HL-60 (cell line): ENCODE measurements at regions not wholly inside any gene's neighbourhood (a gene's known extent, or its start where the extent isn't known, plus 50 kb on each side); places are given as distances from the start of the nearest gene placed in this dataset.
"Not testable (repeated sequence)": the region's sequence is repeated elsewhere in the genome, so short reads cannot be mapped to it uniquely, and the experiment has no call there.

ENCODE experiments used
- DNase-seq, 2 experiments: peaks; one replicate each; pipeline ENCODE4 v3.0.0-alpha.2; 2010 to 2020; ENCODE audit warnings: low read depth in 1 of 2, low spot score in 1 of 2
- H3K27ac ChIP-seq: fragments of 250-450 bp; sonication (Bioruptor Pico); replicated peaks from 2 replicates; pipeline ENCODE4 v1.5.1; 2020; ENCODE audit warnings: mild to moderate bottlenecking, moderate library complexity
- H3K27me3 ChIP-seq: fragments of 250-450 bp; sonication (Bioruptor Pico); 2 replicates; pipeline ENCODE4 v1.5.1; 2021; ENCODE audit warnings: mild to moderate bottlenecking, moderate library complexity; ENCODE audit not compliant: insufficient read depth, poor library complexity, severe bottlenecking
- H3K4me3 ChIP-seq: replicated peaks from 2 replicates; pipeline ENCODE4 v1.5.1; 2011; ENCODE audit warnings: mild to moderate bottlenecking, control low read depth, low read length; ENCODE audit not compliant: insufficient read depth
- CTCF ChIP-seq: IDR thresholded peaks from one replicate; pipeline ENCODE4 v1.5.1; 2011; ENCODE audit warnings: low read length, control low read depth, inconsistent platforms; ENCODE audit not compliant: insufficient read depth
- GABPA ChIP-seq: IDR thresholded peaks from 2 replicates; pipeline ENCODE4 v1.6.1; 2012; ENCODE audit warnings: low read depth
- POLR2AphosphoS5 ChIP-seq: IDR thresholded peaks from 2 replicates; pipeline ENCODE4 v1.6.1; 2012; ENCODE audit warnings: low read depth
- SPI1 ChIP-seq: IDR thresholded peaks from 2 replicates; pipeline ENCODE4 v1.6.1; 2012; ENCODE audit warnings: low read depth, mild to moderate bottlenecking, borderline replicate concordance
- TF ChIP-seq, protein P1 (sequence below): IDR thresholded peaks from 2 replicates; pipeline ENCODE4 v1.6.1; 2012; ENCODE audit warnings: low read depth; ENCODE audit not compliant: insufficient replicate concordance

- Histone ChIP-seq H3K27me3 (no peaks in the 10 kb centered on the region), H3K27ac (no peak overlapping the region), H3K4me3 (no peak overlapping the region)
- no peak for DNase-seq
- TF ChIP-seq CTCF (no peak), GABPA (no peak), POLR2AphosphoS5 (no peak)
- TF ChIP-seq, protein P1, sequence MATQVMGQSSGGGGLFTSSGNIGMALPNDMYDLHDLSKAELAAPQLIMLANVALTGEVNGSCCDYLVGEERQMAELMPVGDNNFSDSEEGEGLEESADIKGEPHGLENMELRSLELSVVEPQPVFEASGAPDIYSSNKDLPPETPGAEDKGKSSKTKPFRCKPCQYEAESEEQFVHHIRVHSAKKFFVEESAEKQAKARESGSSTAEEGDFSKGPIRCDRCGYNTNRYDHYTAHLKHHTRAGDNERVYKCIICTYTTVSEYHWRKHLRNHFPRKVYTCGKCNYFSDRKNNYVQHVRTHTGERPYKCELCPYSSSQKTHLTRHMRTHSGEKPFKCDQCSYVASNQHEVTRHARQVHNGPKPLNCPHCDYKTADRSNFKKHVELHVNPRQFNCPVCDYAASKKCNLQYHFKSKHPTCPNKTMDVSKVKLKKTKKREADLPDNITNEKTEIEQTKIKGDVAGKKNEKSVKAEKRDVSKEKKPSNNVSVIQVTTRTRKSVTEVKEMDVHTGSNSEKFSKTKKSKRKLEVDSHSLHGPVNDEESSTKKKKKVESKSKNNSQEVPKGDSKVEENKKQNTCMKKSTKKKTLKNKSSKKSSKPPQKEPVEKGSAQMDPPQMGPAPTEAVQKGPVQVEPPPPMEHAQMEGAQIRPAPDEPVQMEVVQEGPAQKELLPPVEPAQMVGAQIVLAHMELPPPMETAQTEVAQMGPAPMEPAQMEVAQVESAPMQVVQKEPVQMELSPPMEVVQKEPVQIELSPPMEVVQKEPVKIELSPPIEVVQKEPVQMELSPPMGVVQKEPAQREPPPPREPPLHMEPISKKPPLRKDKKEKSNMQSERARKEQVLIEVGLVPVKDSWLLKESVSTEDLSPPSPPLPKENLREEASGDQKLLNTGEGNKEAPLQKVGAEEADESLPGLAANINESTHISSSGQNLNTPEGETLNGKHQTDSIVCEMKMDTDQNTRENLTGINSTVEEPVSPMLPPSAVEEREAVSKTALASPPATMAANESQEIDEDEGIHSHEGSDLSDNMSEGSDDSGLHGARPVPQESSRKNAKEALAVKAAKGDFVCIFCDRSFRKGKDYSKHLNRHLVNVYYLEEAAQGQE = no peak
These were observed 83.4 kb downstream of the TNFRSF13B start for GRCh38 chr17:16888413-16889087.

GRCh38 chr17:16887523-16888095, 84.3 kb downstream of the TNFRSF13B start:
- no peak for DNase-seq
- no peak overlapping the region for H3K27ac ChIP-seq
- H3K27me3 ChIP-seq = no peaks in the 10 kb centered on the region
- TF ChIP-seq SPI1 = no peak
- TF ChIP-seq CTCF = no peak
- TF ChIP-seq, protein P1 = no peak
- no peak for TF ChIP-seq GABPA
- TF ChIP-seq POLR2AphosphoS5 = no peak
- H3K4me3 ChIP-seq = no peak overlapping the region

GRCh38 chr17:16886655-16887322, 85.1 kb downstream of the TNFRSF13B start:
- TF ChIP-seq CTCF (no peak), SPI1 (no peak), GABPA (no peak), POLR2AphosphoS5 (no peak)
- TF ChIP-seq, protein P1 = no peak
- Histone ChIP-seq H3K4me3 (no peak overlapping the region), H3K27ac (no peak overlapping the region), H3K27me3 (no peaks in the 10 kb centered on the region)
- DNase-seq = no peak

- not testable (repeated sequence) for H3K4me3 ChIP-seq, H3K27me3 ChIP-seq, DNase-seq, H3K27ac ChIP-seq
These were observed 86.7 kb downstream of the TNFRSF13B start for GRCh38 chr17:16885204-16885603.

DNA sequence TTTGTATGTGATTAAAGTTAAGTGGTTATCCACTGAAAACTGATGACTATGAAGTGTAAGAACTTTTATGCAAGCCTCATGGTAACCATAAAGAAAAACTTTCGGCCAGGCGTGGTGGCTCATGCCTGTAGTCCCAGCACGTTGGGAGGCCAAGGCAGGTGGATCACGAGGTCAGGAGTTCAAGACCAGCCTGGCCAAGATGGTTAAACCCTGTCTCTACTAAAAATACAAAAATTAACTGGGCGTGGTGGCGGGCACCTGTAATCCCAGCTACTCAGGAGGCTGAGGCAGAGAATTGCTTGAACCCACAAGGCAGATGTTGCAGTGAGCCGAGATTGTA, 89.0 kb downstream of the TNFRSF13B start:
- DNase-seq, H3K4me3 ChIP-seq, H3K27ac ChIP-seq, H3K27me3 ChIP-seq: not testable (repeated sequence)
